Posterior cingulate gyrus (tissue), 11 donors: ENCODE measurements at regions not wholly inside any gene's neighbourhood (a gene's known extent, or its start where the extent isn't known, plus 50 kb on each side); places are given as distances from the start of the nearest gene placed in this dataset.
A peak's percentile ranks its signal among the peaks of the same experiment; 100 is the strongest.
"Not testable (repeated sequence)": the region's sequence is repeated elsewhere in the genome, so short reads cannot be mapped to it uniquely, and the experiment has no call there.

ENCODE experiments used
- DNase-seq, 10 donors: peaks; one replicate each; pipeline versions ENCODE4 v3.0.0 to v3.0.0-alpha.2; 2020 to 2021; ENCODE audit warnings: mixed read lengths in 3 of 10
- intact Hi-C: fragments of 100-400 bp; cut with DNase I; formaldehyde crosslinking; loops from one replicate; pipeline ENCODE4 v1.15.1; 2023

- intact Hi-C loops: not testable (repeated sequence)
Observed at GRCh38 chr7:57524197-57524596, 74.2 kb downstream of the ZNF716 start.

GRCh38 chr7:57529931-57530330, 80.0 kb downstream of the ZNF716 start:
- DNase-seq: peak in 1 of 10 donors; percentile 46
- intact Hi-C loops: no loop called here

More at GRCh38 chr7:57524197-57524596, 74.2 kb downstream of the ZNF716 start:
- not testable (repeated sequence) for DNase-seq

- DNase-seq, intact Hi-C loops: not testable (repeated sequence)
Observed at GRCh38 chr7:57540634-57541033, 90.7 kb downstream of the ZNF716 start.

- intact Hi-C loops, DNase-seq: not testable (repeated sequence)
Observed at GRCh38 chr7:57542331-57542730, 92.4 kb downstream of the ZNF716 start.

- DNase-seq, intact Hi-C loops: not testable (repeated sequence)
Observed at GRCh38 chr7:57547351-57547750, 97.4 kb downstream of the ZNF716 start.

GRCh38 chr7:57549961-57550360, 100.0 kb downstream of the ZNF716 start:
- DNase-seq, intact Hi-C loops: not testable (repeated sequence)

- DNase-seq, intact Hi-C loops: not testable (repeated sequence)
Observed at GRCh38 chr7:57555687-57556086, 105.7 kb downstream of the ZNF716 start.

- intact Hi-C loops: no loop called here
- no peak for DNase-seq
Observed at GRCh38 chr7:57579454-57579853, 129.5 kb downstream of the ZNF716 start.
